Esophagus squamous epithelium (tissue), 4 donors: ENCODE measurements at regions not wholly inside any gene's neighbourhood (a gene's known extent, or its start where the extent isn't known, plus 50 kb on each side); places are given as distances from the start of the nearest gene placed in this dataset.

Experiments
- CTCF ChIP-seq, 6 experiments: fragments of 450-650 bp in 4 of 6; fragments of 200-600 bp in 2 of 6; sonication (generic) in 2 of 6; IDR thresholded peaks; one replicate each; pipeline ENCODE4 v1.5.1; 2016 to 2019; ENCODE audit warnings: antibody characterized with exemption in 6 of 6, mild to moderate bottlenecking in 4 of 6, moderate library complexity in 4 of 6
- POLR2A ChIP-seq, 4 donors: fragments of 450-650 bp; IDR thresholded peaks; one replicate each; pipeline ENCODE4 v1.6.1; 2017; ENCODE audit warnings: antibody characterized with exemption in 4 of 4, mild to moderate bottlenecking in 4 of 4, moderate library complexity in 3 of 4

DNA sequence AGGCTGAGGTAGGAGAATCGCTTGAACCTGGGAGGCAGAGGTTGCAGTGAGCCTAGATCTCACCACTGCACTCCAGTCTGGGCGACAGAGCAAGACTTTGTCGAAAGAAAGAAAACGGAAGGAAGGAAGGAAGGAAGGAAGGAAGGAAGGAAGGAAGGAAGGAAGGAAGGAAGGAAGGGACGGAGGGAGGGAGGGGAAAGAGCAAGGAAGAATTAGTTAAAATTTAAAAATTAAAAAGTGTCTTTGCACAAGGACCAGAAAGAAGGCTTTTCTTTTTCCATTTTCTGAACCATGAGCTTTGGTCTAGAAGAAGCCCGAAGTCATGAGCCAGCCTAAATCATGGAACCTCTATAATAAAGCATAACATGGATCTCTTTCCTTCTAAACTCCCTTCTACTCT, 138.2 kb upstream of the DNAJC10 start:
- TF ChIP-seq CTCF (IDR thresholded peaks at IDR 0.05): no peak
- TF ChIP-seq POLR2A (IDR thresholded peaks at IDR 0.05): no peak
